Gastroesophageal sphincter (tissue), 4 donors: ENCODE measurements at regions not wholly inside any gene's neighbourhood (a gene's known extent, or its start where the extent isn't known, plus 50 kb on each side); places are given as distances from the start of the nearest gene placed in this dataset.

Source experiments
- ATAC-seq: fragments of 150-250 bp; one replicate; pipeline ENCODE4 v1.9.1; 2016; ENCODE audit warnings: mild to moderate bottlenecking, moderate library complexity
- H3K27ac ChIP-seq, 4 donors: fragments of 200-600 bp; sonication (generic) in 3 of 4; 1 replicate in 3 of 4; 2 replicates in 1 of 4; pipeline ENCODE4 v1.5.1; 2016 to 2019
- H3K27me3 ChIP-seq: fragments of 200-600 bp; sonication (generic); one replicate; pipeline ENCODE4 v1.5.1; 2019
- H3K36me3 ChIP-seq, 2 donors: fragments of 200-600 bp; sonication (generic); one replicate each; pipeline ENCODE4 v1.5.1; 2019; ENCODE audit warnings: control low read depth in 1 of 2
- H3K4me1 ChIP-seq, 3 donors: fragments of 200-600 bp; sonication (generic); 1 replicate in 2 of 3; 2 replicates in 1 of 3; pipeline ENCODE4 v1.5.1; 2016 to 2019; ENCODE audit warnings: control low read depth in 2 of 3
- H3K4me3 ChIP-seq, 2 donors: fragments of 200-600 bp; sonication (generic); one replicate each; pipeline ENCODE4 v1.5.1; 2019; ENCODE audit warnings: mild to moderate bottlenecking in 1 of 2, moderate library complexity in 1 of 2
- H3K9me3 ChIP-seq, 3 donors: fragments of 200-600 bp; sonication (generic); one replicate each; pipeline ENCODE4 v1.5.1; 2017 to 2019; ENCODE audit warnings: control low read depth in 2 of 3
- EP300 ChIP-seq: sonication (generic); formaldehyde crosslinking; IDR thresholded peaks from one replicate; pipeline ENCODE4 v1.6.1; 2017; ENCODE audit warnings: antibody characterized with exemption, mild to moderate bottlenecking
- POLR2A ChIP-seq, 2 donors: fragments of 450-650 bp; IDR thresholded peaks; one replicate each; pipeline ENCODE4 v1.6.1; 2017; ENCODE audit warnings: antibody characterized with exemption in 2 of 2, mild to moderate bottlenecking in 2 of 2, moderate library complexity in 1 of 2
- POLR2AphosphoS5 ChIP-seq: sonication (generic); formaldehyde crosslinking; IDR thresholded peaks from one replicate; pipeline ENCODE4 v1.6.1; 2017; ENCODE audit warnings: antibody characterized with exemption
- WGBS, 2 donors: methylation state at CpG; one replicate each; pipeline ENCODE4 v1.1.5; 2018; ENCODE audit warnings: low coverage in 1 of 2; 5-methylcytosine and 5-hydroxymethylcytosine counted together
- TF ChIP-seq, protein P1 (sequence below), 4 experiments: fragments of 200-600 bp in 2 of 4; fragments of 450-650 bp in 2 of 4; sonication (generic) in 1 of 4; IDR thresholded peaks; one replicate each; pipeline ENCODE4 v1.5.1; 2017 to 2019; ENCODE audit warnings: antibody characterized with exemption in 4 of 4, mild to moderate bottlenecking in 2 of 4, moderate library complexity in 2 of 4

DNA sequence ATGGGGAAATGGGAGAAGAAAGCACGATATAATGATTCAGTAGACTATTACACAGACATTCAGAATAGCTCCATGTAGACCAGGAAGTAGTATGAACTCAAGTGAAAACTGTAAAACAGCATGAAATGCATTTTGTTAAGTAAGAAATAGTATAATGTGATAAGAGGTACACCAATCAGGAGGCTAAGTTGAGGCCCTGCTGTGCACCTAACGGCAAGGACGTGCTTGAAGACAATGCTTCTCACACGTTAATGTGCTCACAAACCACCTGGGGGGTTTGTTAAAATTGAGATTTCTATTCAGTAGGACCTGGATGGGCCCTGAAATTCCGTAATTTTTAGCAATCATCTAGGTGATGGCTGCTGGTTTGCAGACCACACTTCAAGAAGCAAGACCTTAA is 178.9 kb upstream of the SULF2 start:
- Histone ChIP-seq H3K27me3 (no peaks in the 10 kb centered on the region), H3K4me3 (no peak overlapping the region), H3K27ac (no peak overlapping the region), H3K36me3 (no peaks in the 10 kb centered on the region), H3K4me1 (no peaks in the 10 kb centered on the region), H3K9me3 (no peaks in the 10 kb centered on the region)
- WGBS, 2 donors, result 84 to 85% methylated on average over 4 to 5 of the region's 5 CpGs
- TF ChIP-seq POLR2A (IDR thresholded peaks at IDR 0.05), result no peak
- TF ChIP-seq, protein P1, sequence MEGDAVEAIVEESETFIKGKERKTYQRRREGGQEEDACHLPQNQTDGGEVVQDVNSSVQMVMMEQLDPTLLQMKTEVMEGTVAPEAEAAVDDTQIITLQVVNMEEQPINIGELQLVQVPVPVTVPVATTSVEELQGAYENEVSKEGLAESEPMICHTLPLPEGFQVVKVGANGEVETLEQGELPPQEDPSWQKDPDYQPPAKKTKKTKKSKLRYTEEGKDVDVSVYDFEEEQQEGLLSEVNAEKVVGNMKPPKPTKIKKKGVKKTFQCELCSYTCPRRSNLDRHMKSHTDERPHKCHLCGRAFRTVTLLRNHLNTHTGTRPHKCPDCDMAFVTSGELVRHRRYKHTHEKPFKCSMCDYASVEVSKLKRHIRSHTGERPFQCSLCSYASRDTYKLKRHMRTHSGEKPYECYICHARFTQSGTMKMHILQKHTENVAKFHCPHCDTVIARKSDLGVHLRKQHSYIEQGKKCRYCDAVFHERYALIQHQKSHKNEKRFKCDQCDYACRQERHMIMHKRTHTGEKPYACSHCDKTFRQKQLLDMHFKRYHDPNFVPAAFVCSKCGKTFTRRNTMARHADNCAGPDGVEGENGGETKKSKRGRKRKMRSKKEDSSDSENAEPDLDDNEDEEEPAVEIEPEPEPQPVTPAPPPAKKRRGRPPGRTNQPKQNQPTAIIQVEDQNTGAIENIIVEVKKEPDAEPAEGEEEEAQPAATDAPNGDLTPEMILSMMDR (IDR thresholded peaks at IDR 0.05), result no peak
- TF ChIP-seq EP300, result no peak
- TF ChIP-seq POLR2AphosphoS5, result no peak
- no peak for ATAC-seq

DNA sequence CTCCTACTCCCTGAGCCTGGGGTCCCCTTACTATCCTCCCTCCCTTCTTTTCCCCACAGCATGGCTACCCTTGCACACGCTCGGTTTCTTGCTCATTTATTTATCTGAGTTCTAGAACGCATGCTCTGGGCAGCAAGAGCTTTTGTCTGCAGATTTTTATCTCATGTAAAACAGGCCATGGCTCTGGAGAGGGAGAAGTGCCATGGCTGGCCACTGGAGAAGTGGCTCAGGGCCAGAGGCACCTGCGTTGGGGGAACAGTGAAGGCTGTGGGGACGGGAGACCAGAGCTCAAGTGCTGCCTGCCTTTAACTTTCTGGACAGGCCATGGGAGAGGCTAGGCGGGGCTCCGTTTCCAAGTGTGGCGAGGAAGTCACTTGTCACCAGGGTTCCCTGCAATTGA is 177.7 kb upstream of the SULF2 start:
- H3K27me3 ChIP-seq, result no peaks in the 10 kb centered on the region
- no peak overlapping the region for H3K27ac ChIP-seq
- WGBS, 2 donors, result 81 to 88% methylated on average over 3 to 6 of the region's 8 CpGs
- H3K4me3 ChIP-seq, result no peak overlapping the region
- ATAC-seq, result no peak
- H3K4me1 ChIP-seq, result peaks cover 0 to 8% (median 4%) of the 10 kb centered on the region in 3 donors
- no peak for TF ChIP-seq POLR2A (IDR thresholded peaks at IDR 0.05)
- no peak for TF ChIP-seq POLR2AphosphoS5
- TF ChIP-seq EP300, result no peak
- TF ChIP-seq, protein P1 (IDR thresholded peaks at IDR 0.05), result no peak
- no peaks in the 10 kb centered on the region for H3K36me3 ChIP-seq
- no peaks in the 10 kb centered on the region for H3K9me3 ChIP-seq

DNA sequence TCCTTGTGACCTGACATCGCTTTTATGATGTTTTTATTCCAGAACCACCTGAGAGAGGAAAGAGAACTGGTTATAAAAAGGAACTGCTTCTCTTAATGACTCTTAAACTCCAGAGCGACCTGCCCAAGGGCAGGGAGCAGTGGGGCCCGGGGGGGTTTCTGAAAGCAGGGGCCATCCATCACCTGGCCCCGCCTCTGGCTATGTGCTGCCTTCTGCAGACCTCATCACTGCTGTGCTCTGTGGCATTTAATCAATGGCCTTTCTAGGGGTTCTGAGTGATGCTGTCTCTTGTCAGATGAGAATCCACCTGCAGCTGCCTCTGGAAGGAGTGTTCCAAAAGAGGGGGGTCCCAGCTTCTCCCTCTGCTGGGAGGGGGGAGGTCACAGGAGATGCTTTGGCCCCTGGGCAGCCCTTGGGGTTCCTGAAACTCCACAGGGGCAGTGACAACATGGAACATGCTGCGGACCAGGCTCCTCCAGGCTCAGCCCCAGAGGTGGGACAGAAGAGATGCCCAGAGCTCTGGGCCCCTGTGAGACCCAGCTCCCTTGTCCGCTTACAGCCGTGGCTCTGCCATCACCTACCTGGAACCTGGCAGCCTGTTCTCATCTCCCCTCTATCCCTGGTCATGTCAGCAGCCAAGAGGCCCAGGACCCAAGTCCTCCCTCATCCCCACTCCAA is 177.1 kb upstream of the SULF2 start:
- ATAC-seq, result no peak
- WGBS, 2 donors, result 100% methylated on average over 3 of the region's 7 CpGs; no CpG with 5 or more reads in 1 of the 2 donors

DNA sequence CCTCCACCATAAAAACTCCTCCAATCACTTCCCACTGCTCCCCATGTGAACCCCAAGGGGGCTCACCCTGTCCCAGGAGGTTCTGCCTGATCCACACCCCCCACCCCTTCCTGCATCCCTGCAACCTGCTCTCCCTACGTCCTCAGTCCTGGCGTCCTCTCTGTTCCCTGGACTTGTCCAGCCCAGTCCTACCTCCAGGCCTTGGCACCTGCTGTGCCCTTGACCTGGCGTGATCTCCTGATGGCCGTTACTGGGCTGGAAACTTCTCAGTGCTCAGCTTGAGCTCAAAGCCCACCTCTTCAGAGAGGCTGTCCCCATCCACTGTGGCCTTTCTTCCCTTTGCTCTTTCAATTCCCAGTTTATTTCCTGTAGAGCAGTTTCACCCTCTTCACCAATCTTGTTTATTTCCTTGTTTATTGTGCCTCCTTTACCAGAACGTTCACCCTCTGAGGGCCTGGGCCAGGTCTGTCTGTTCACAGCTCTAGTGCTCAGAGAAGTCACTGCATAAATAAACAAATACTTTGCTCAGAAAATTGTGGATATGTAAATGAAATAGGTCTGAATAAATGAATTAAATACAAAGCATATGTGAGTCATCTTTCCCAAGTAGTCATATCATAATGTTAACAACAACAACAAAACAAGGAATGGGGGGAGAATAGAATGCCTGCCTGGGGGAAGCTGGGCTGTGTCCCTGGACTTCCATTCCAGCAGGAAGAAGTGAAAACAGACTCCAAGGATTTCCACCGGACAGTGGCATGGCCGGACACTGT is 175.7 kb upstream of the SULF2 start:
- H3K4me1 ChIP-seq, result peaks cover 0 to 18% (median 4%) of the 10 kb centered on the region in 3 donors
- ATAC-seq, result no peak
- H3K27ac ChIP-seq, result no peak overlapping the region
- no peak for TF ChIP-seq POLR2AphosphoS5
- no peak for TF ChIP-seq POLR2A (IDR thresholded peaks at IDR 0.05)
- no peak for TF ChIP-seq EP300
- TF ChIP-seq, protein P1 (IDR thresholded peaks at IDR 0.05), result no peak
- H3K27me3 ChIP-seq, result no peaks in the 10 kb centered on the region
- WGBS, 2 donors, result 85 to 92% methylated on average over 2 to 6 of the region's 7 CpGs
- no peak overlapping the region for H3K4me3 ChIP-seq
- no peaks in the 10 kb centered on the region for H3K36me3 ChIP-seq
- no peaks in the 10 kb centered on the region for H3K9me3 ChIP-seq

More for the DNA sequence above, 177.1 kb upstream of the SULF2 start:
- H3K36me3 ChIP-seq, result no peaks in the 10 kb centered on the region
- H3K9me3 ChIP-seq, result no peaks in the 10 kb centered on the region
- H3K4me1 ChIP-seq, result peaks cover 0 to 13% (median 4%) of the 10 kb centered on the region in 3 donors
- no peak overlapping the region for H3K4me3 ChIP-seq
- TF ChIP-seq EP300 (no peak), POLR2AphosphoS5 (no peak), POLR2A (IDR thresholded peaks at IDR 0.05) (no peak)
- TF ChIP-seq, protein P1 (IDR thresholded peaks at IDR 0.05), result no peak
- H3K27me3 ChIP-seq, result no peaks in the 10 kb centered on the region
- H3K27ac ChIP-seq, result no peak overlapping the region
